ENCODE measurements at regions not wholly inside any gene's neighbourhood (a gene's known extent, or its start where the extent isn't known, plus 50 kb on each side); places are given as distances from the start of the nearest gene placed in this dataset.
A peak's percentile ranks its signal among the peaks of the same experiment; 100 is the strongest.

GRCh38 chr1:234973426-234974250, 155.0 kb downstream of the TOMM20 start (continued):
- TF ChIP-seq BCL6 (CRISPR knock-in tag; IDR thresholded peaks at IDR 0.05) = peak; percentile 57; the same call in 1 of the 2 replicates
- peak in 1 of 2 experiments; percentile 55; a peak in 1 of 4 replicates for TF ChIP-seq POLR2A (IDR thresholded peaks at IDR 0.05; ENCODE audit: insufficient read depth in 1 of 2, low read depth in 2 of 2, low read length in 2 of 2)
- no peak for TF ChIP-seq ATF7 (IDR thresholded peaks at IDR 0.05)
- TF ChIP-seq ATF7 (CRISPR knock-in tag; IDR thresholded peaks at IDR 0.05) = no peak
- no peak for TF ChIP-seq ZNF234 (CRISPR knock-in tag; conservative IDR thresholded peaks at IDR 0.05)
- TF ChIP-seq FOXK2 (IDR thresholded peaks at IDR 0.05) = no peak
- no peak for TF ChIP-seq DBP (CRISPR knock-in tag; IDR thresholded peaks at IDR 0.05; ENCODE audit: not compliant biosample characterization)
- TF ChIP-seq ZNF773 (CRISPR knock-in tag; IDR thresholded peaks at IDR 0.05; ENCODE audit: borderline replicate concordance) = no peak
- TF ChIP-seq ZFP91 (CRISPR knock-in tag; IDR thresholded peaks at IDR 0.05; ENCODE audit: borderline replicate concordance) = 0 out of 2 replicates have a peak, but pooled peaks have one; percentile 14
- no peak for TF ChIP-seq XRCC5 (optimal IDR thresholded peaks at IDR 0.05; ENCODE audit: low read length)
- TF ChIP-seq ZNF768 (CRISPR knock-in tag; IDR thresholded peaks at IDR 0.05) = no peak
- TF ChIP-seq ZNF367 (CRISPR knock-in tag; IDR thresholded peaks at IDR 0.05; ENCODE audit: borderline replicate concordance) = no peak
- TF ChIP-seq FOSL2 (CRISPR knock-in tag; IDR thresholded peaks at IDR 0.05) = peak; percentile 50; the same call in 1 of the 2 replicates
